GM18520 (cell line): ENCODE measurements at regions not wholly inside any gene's neighbourhood (a gene's known extent, or its start where the extent isn't known, plus 50 kb on each side); places are given as distances from the start of the nearest gene placed in this dataset.

ENCODE experiments used
- ATAC-seq: cut with Tn5 transposase; IDR thresholded peaks from one replicate; pipeline ENCODE4 v1.9.1; 2021; ENCODE audit not compliant: unreplicated experiment

DNA sequence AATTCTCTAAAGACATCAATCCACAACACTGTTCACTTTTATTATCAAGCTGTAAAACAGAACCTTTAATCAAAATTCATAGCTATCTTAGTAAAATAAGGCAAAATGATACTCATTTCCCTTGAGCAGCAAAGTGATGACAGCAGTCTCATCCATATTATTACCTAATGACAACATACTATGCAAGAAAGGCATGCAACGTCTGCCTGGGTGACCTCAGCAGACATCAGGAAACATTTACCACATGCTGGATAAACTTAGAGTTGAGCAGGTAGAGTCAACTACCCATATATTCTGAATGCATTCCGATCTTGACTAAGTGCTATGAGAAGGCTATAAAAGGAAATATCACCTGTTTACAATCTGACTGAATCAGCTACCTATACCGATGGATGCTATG, 145.1 kb downstream of the SIPA1L2 start:
- no peak for ATAC-seq

GRCh38 chr1:232483826-232484225, 146.1 kb downstream of the SIPA1L2 start:
- no peak for ATAC-seq

DNA sequence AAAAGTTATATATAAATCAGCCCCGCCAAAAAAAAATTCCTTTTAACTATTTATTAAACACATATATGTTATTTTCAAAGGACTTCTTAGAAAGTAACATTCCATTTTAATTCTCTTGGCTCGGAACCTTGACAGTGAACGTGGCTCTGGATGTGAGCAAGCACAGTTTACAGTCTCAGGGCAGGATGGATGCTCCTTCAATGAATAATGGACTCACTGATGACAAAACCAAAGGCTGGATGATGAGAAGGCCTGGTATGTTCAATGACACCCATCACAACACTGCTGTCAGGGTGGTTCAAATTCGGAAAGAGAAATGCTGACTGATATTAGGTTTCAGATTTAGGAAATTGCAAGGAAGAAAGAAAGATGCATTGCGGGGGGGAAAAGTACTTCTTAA, 148.8 kb downstream of the SIPA1L2 start:
- no peak for ATAC-seq

DNA sequence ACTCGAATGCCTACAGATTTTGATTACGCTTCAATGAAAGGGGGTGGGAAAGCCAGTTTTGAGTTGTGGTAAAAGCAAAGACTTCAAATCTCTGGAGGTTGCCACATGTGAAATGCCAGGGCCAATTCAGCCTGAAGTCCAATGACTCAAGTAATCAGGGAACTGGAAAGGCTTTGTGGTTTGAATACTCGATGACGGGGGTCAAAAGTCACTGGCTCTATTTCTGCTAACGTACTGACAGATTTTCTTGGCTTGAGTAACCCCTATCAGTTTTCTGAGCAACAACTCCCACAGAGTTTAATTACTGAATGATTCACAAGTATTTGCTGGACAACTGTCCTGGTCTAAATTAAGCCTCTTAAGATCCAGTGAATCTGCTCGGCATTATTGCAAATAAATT, 152.2 kb downstream of the SIPA1L2 start:
- ATAC-seq = no peak

DNA sequence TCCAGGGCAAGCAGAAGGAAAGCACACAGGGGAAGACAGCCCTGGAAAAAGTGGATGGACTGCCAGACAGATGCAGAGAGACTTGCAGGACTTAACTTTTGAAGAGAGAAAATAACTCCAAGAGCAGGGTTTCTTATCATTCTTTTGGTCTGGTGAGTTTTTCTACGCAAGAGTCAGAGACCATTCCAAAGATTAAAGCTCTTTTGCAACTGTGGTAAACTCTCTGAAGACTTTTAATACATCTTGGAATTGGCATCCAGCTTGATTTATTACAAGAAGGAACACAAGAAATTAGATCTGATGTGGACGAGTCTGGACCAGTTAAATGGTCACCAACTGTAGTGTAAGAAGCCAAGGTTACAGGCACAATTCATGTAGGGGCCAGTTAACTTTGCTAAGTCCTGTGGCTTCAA, 153.4 kb downstream of the SIPA1L2 start:
- no peak for ATAC-seq

- no peak for ATAC-seq
Observed at GRCh38 chr1:232474826-232475225, 155.1 kb downstream of the SIPA1L2 start.

GRCh38 chr1:232473900-232474299, 156.0 kb downstream of the SIPA1L2 start:
- no peak for ATAC-seq

DNA sequence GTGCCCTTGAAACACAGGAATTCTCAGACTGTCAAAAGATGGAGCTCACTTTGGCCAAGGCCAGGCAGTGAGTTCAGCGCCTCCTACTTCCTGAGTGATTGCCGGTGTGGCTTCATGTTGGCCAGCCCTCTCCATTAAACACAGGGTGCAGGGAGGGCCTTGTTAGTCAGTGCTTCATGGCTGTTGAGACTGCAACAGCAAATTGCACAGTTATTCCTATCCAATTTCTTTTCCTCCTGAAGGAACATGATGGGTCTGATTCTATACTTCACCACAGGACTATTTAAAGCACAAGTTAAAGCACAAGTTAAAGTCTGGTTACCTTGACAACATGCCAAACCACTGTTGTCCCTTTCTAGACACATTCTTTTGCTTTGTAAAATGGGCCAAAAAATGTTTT, 156.6 kb downstream of the SIPA1L2 start:
- ATAC-seq = no peak

DNA sequence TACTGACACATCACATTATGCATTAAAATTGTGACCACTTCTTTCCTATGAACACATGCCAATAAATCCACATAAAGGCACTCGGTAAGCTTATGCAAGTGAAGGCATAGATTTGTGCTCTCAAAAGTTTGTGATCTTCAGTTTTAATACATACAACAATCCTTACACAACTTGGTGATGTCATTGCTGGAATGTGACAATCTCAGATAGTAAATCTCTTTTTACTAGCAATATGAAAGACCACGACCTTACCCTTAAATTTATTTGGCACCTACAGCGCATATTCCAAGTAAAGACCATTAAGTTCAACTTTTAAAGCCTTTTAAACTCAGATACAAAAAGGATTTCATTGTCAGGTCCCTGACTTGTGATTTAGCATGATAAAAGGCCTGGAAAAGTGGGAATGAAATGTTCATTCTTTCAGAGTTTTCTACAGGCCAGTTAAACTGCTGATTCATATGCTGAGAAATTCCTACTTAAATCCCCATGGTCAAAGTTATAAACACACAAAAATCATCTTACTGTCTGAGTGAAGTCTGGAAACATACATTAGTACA, 157.4 kb downstream of the SIPA1L2 start:
- no peak for ATAC-seq

GRCh38 chr1:232471250-232471649, 158.7 kb downstream of the SIPA1L2 start:
- no peak for ATAC-seq

- no peak for ATAC-seq
Observed at GRCh38 chr1:232470711-232471110, 159.2 kb downstream of the SIPA1L2 start.

- ATAC-seq = no peak
Observed at GRCh38 chr1:232468249-232468648, 161.7 kb downstream of the SIPA1L2 start.

DNA sequence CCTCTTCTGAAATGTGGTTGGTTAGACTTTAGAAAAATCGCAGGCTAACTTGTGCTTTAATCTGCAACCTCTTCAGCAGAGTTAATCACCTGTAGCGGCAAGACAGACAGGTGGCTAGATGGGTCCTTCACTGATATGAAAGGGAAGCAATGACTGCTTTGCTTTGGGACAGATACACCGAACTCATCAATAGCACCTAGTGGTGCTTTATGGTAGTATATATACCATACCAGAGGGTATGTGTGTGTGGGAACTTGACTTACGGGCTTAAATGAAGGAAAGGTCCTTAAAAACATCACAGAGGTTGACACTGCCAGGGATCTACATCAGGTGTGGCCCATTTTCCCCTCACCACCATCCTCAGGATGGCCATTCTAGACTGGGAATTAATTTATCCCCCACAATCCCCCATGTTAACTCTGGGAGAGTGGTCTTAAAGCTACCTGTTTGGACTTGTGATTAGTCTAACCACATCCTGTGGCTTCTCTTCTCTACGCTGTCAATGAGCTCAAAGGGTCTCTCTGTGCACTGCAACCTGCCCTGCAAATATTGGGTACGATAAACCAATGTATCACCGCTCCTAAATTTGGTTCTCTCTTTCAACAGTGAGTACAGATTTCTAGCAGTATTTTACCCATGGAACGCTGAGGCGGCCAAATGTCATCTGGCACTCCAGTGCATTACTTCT, 162.7 kb downstream of the SIPA1L2 start:
- no peak for ATAC-seq

GRCh38 chr1:232464325-232464724, 165.6 kb downstream of the SIPA1L2 start:
- no peak for ATAC-seq

GRCh38 chr1:232463225-232463624, 166.7 kb downstream of the SIPA1L2 start:
- ATAC-seq = no peak

DNA sequence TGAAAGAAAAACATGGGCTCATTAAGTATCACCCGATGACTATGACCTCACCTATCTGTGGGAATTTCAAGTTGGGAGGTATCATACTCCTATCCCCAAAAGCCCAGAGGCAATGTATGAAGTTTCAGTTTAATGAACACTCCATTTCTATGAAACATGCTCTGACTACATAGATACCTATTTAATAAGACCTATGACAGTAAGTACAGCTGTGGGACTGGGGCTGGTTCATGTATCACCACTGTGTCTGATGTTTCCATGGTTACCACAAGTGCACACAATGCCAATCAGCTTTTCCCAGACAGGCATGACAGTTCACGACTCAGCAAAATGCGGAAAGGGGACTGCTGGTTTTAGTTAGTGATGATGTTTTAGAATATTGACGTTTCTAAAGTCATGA, 167.7 kb downstream of the SIPA1L2 start:
- ATAC-seq = no peak

GRCh38 chr1:232459826-232460225, 170.1 kb downstream of the SIPA1L2 start:
- no peak for ATAC-seq

DNA sequence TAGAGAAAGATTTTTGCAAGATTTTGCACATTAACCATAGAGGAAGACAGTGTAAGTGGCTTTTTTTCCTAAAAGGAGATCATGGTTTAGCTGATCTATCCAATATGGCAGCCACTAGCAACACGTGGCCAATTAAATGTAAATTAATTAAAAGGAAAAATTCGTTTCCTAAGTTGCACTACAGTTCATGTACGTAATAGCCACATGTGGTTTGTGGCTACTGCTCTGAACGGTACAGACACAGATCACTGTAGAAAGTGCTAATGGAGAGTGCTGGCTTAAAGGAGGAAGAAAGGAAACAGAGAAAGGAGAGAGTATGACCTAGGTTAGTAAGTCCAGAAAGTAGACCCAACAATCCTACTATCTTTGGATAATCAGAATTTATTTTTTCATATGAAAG, 170.8 kb downstream of the SIPA1L2 start:
- no peak for ATAC-seq

DNA sequence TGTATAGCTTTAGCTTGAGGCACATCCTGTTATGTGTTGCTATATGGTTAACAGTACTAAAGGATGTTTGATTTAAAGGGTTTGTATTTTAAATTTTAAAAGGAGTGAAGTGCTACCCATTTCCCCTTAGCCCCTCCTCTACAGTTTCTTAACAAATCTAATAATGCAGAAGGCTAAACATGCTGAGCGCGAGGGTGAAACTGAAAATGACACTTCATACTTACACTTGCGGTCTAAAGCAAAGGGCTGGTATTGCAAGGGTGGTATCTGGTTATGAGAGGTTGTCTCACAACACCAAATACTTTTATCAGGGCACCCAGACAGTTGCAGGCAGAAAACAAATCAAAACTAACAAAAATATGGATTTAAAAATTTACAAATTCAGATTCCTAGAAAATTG, 172.3 kb downstream of the SIPA1L2 start:
- ATAC-seq = peak; percentile 99

DNA sequence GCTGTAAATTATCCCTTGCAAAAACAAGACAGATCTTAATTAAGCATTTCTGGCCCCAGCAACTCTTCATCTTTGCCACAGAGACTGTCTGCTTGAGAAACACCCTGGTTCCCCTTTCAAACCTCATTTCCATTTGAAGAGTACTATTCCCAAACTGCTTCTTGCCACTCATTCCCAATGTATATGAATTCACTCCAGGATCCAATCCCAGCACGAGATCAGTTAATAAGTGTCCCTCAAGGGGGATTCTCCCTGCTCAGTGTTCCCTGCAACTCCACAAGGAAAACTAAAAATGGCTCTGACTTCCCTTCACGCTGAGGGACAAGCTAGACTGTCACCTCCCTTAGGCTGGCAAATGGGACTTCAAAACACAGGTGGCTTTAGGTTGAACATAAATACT, 173.2 kb downstream of the SIPA1L2 start:
- no peak for ATAC-seq

GRCh38 chr1:232454227-232454886, 175.6 kb downstream of the SIPA1L2 start:
- ATAC-seq = no peak

GRCh38 chr1:232452736-232453440, 177.0 kb downstream of the SIPA1L2 start:
- ATAC-seq = no peak
